ENCODE measurements at regions not wholly inside any gene's neighbourhood (a gene's known extent, or its start where the extent isn't known, plus 50 kb on each side); places are given as distances from the start of the nearest gene placed in this dataset.

GRCh38 chr9:89721971-89722530, 117.2 kb downstream of the GADD45G start:
- no peak for TF ChIP-seq ZNF843 (tag by site-specific recombination; IDR thresholded peaks at IDR 0.05)
- TF ChIP-seq, protein P1, sequence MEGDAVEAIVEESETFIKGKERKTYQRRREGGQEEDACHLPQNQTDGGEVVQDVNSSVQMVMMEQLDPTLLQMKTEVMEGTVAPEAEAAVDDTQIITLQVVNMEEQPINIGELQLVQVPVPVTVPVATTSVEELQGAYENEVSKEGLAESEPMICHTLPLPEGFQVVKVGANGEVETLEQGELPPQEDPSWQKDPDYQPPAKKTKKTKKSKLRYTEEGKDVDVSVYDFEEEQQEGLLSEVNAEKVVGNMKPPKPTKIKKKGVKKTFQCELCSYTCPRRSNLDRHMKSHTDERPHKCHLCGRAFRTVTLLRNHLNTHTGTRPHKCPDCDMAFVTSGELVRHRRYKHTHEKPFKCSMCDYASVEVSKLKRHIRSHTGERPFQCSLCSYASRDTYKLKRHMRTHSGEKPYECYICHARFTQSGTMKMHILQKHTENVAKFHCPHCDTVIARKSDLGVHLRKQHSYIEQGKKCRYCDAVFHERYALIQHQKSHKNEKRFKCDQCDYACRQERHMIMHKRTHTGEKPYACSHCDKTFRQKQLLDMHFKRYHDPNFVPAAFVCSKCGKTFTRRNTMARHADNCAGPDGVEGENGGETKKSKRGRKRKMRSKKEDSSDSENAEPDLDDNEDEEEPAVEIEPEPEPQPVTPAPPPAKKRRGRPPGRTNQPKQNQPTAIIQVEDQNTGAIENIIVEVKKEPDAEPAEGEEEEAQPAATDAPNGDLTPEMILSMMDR (tag by site-specific recombination; IDR thresholded peaks at IDR 0.05): no peak
- no peak for TF ChIP-seq TCF7L2 (IDR thresholded peaks at IDR 0.05; ENCODE audit: borderline replicate concordance, low read depth, low read length)
- no peak for TF ChIP-seq ZNF692 (tag by site-specific recombination; IDR thresholded peaks at IDR 0.05)
- TF ChIP-seq ZSCAN18 (tag by site-specific recombination; IDR thresholded peaks at IDR 0.05): no peak
